ENCODE measurements at regions not wholly inside any gene's neighbourhood (a gene's known extent, or its start where the extent isn't known, plus 50 kb on each side); places are given as distances from the start of the nearest gene placed in this dataset.

DNA sequence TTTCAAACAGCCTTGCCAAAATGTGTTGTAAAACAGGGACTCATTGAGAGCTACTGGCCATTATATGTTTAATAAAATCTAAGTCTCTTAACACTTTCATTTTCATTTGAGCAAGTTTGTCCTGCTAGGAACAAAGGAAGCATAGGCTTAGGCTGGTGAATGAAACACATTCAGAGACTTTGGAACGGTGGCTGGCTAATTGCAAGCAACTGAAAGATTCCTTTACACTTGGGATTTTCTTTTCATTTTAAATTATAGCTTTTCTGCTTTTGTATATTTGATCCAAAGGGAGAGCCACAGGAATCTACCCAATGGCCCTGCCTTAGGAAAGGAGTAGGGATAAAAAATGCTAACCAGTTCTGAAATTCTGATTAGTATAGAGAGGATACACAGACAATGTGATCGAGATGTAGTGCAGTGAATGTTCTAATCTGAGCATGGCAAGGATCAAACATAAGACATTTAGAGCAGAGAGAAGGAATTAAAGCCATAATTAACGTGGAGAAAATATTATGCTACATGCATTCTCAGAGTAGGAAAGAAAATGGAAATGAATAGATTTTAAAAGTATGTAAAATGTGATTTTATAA, 911.4 kb upstream of the SLC39A10 start:
- Histone ChIP-seq H4K91ac (ENCODE audit: low read length) (no peak overlapping the region), H3K79me1 (replicated peaks; ENCODE audit: low read length, poor library complexity, severe bottlenecking) (no peaks in the 10 kb centered on the region), H3K9ac (ENCODE audit: low read length) (no peak overlapping the region), H2AK5ac (ENCODE audit: low read length, severe bottlenecking) (no peak overlapping the region), H2BK5ac (ENCODE audit: low read depth, low read length, poor library complexity, severe bottlenecking) (no peak overlapping the region), H3K4me1 (ENCODE audit: control insufficient read depth, insufficient read depth, low read depth, low read length) (no peaks in the 10 kb centered on the region), H2BK12ac (ENCODE audit: low read length in 2 of 2) (no peak overlapping the region), H3K14ac (ENCODE audit: low read length in 2 of 2) (no peak overlapping the region), H3K23ac (ENCODE audit: low read length in 2 of 2) (no peak overlapping the region), H3K9me3 (ENCODE audit: control insufficient read depth, low read length) (no peaks in the 10 kb centered on the region), H3K36me3 (ENCODE audit: control insufficient read depth in 1 of 2, insufficient read depth in 2 of 2, low read depth in 1 of 2, low read length in 2 of 2) (no peaks in the 10 kb centered on the region), H3K4ac (ENCODE audit: low read depth in 1 of 2, low read length in 2 of 2) (no peak overlapping the region), H3K4me3 (ENCODE audit: insufficient read depth in 1 of 2, low read depth in 1 of 2, low read length in 2 of 2) (no peak overlapping the region), H2BK15ac (ENCODE audit: low read depth, poor library complexity, severe bottlenecking) (no peak overlapping the region), H3K27ac (ENCODE audit: low read length, poor library complexity, severe bottlenecking) (no peak overlapping the region), H3K27me3 (ENCODE audit: control insufficient read depth in 1 of 2, insufficient read depth in 1 of 2, low read length in 2 of 2) (no peaks in the 10 kb centered on the region), H2AFZ (ENCODE audit: low read depth, low read length) (no peak overlapping the region), H2BK120ac (ENCODE audit: low read depth, low read length) (no peak overlapping the region), H3K18ac (ENCODE audit: low read depth in 1 of 2, low read length in 2 of 2) (no peak overlapping the region), H3K4me2 (ENCODE audit: low read length, poor library complexity, severe bottlenecking) (no peak overlapping the region), H4K8ac (ENCODE audit: low read length) (no peak overlapping the region)
- WGBS = 59% methylated on average over 2 of the region's 3 CpGs
- DNase-seq = no peak

DNA sequence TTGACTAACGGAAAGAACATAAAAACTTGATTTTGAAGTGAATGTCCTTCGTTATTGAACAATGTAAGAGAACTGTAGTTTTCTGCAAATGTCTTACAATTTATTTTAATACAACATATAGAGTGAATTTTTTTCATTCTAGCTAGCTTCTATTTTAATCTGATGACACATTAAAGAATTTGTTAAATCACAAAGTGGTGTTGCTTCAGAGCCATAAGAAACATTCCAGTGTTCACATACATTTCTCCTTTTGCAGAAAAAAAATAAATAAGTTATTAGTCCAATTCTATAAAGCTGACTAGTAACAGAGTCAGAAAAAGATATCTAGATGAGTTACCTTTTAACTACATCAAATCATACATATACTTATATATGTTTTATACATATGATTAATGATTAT, 914.3 kb upstream of the SLC39A10 start:
- Histone ChIP-seq H4K8ac (ENCODE audit: low read length) (no peak overlapping the region), H3K4me1 (ENCODE audit: control insufficient read depth, insufficient read depth, low read depth, low read length) (no peaks in the 10 kb centered on the region), H3K9me3 (ENCODE audit: control insufficient read depth, low read length) (no peaks in the 10 kb centered on the region), H2BK12ac (ENCODE audit: low read length in 2 of 2) (no peak overlapping the region), H3K36me3 (ENCODE audit: control insufficient read depth in 1 of 2, insufficient read depth in 2 of 2, low read depth in 1 of 2, low read length in 2 of 2) (no peaks in the 10 kb centered on the region), H2AK5ac (ENCODE audit: low read length, severe bottlenecking) (no peak overlapping the region), H3K4me3 (ENCODE audit: insufficient read depth in 1 of 2, low read depth in 1 of 2, low read length in 2 of 2) (no peak overlapping the region), H3K9ac (ENCODE audit: low read length) (no peak overlapping the region), H3K4ac (ENCODE audit: low read depth in 1 of 2, low read length in 2 of 2) (no peak overlapping the region), H3K27ac (ENCODE audit: low read length, poor library complexity, severe bottlenecking) (no peak overlapping the region), H4K91ac (ENCODE audit: low read length) (no peak overlapping the region), H3K27me3 (ENCODE audit: control insufficient read depth in 1 of 2, insufficient read depth in 1 of 2, low read length in 2 of 2) (no peaks in the 10 kb centered on the region), H3K23ac (ENCODE audit: low read length in 2 of 2) (no peak overlapping the region), H3K18ac (ENCODE audit: low read depth in 1 of 2, low read length in 2 of 2) (no peak overlapping the region), H2BK15ac (ENCODE audit: low read depth, poor library complexity, severe bottlenecking) (no peak overlapping the region), H3K4me2 (ENCODE audit: low read length, poor library complexity, severe bottlenecking) (no peak overlapping the region), H3K79me1 (replicated peaks; ENCODE audit: low read length, poor library complexity, severe bottlenecking) (no peaks in the 10 kb centered on the region), H3K14ac (ENCODE audit: low read length in 2 of 2) (no peak overlapping the region), H2AFZ (ENCODE audit: low read depth, low read length) (no peak overlapping the region), H2BK5ac (ENCODE audit: low read depth, low read length, poor library complexity, severe bottlenecking) (no peak overlapping the region), H2BK120ac (ENCODE audit: low read depth, low read length) (no peak overlapping the region)
- no CpG with 5 or more reads among the region's 2 CpGs for WGBS
- no peak for DNase-seq

GRCh38 chr2:194739217-194739616, 917.8 kb upstream of the SLC39A10 start:
- no peak overlapping the region for H3K14ac ChIP-seq (ENCODE audit: low read length in 2 of 2)
- H4K8ac ChIP-seq (ENCODE audit: low read length) = no peak overlapping the region
- no peak overlapping the region for H3K27ac ChIP-seq (ENCODE audit: low read length, poor library complexity, severe bottlenecking)
- no peak for DNase-seq
- no peak overlapping the region for H3K4me2 ChIP-seq (ENCODE audit: low read length, poor library complexity, severe bottlenecking)
- H2BK12ac ChIP-seq (ENCODE audit: low read length in 2 of 2) = no peak overlapping the region
- H2AFZ ChIP-seq (ENCODE audit: low read depth, low read length) = no peak overlapping the region
- no peak overlapping the region for H3K9ac ChIP-seq (ENCODE audit: low read length)
- no peak overlapping the region for H3K23ac ChIP-seq (ENCODE audit: low read length in 2 of 2)
- no peaks in the 10 kb centered on the region for H3K36me3 ChIP-seq (ENCODE audit: control insufficient read depth in 1 of 2, insufficient read depth in 2 of 2, low read depth in 1 of 2, low read length in 2 of 2)
- no peaks in the 10 kb centered on the region for H3K4me1 ChIP-seq (ENCODE audit: control insufficient read depth, insufficient read depth, low read depth, low read length)
- H2AK5ac ChIP-seq (ENCODE audit: low read length, severe bottlenecking) = no peak overlapping the region
- no peak overlapping the region for H2BK120ac ChIP-seq (ENCODE audit: low read depth, low read length)
- no peak overlapping the region for H2BK15ac ChIP-seq (ENCODE audit: low read depth, poor library complexity, severe bottlenecking)
- no peaks in the 10 kb centered on the region for H3K27me3 ChIP-seq (ENCODE audit: control insufficient read depth in 1 of 2, insufficient read depth in 1 of 2, low read length in 2 of 2)
- H3K9me3 ChIP-seq (ENCODE audit: control insufficient read depth, low read length) = peaks cover 10% of the 10 kb centered on the region
- no peak overlapping the region for H4K91ac ChIP-seq (ENCODE audit: low read length)
- no peak overlapping the region for H3K4me3 ChIP-seq (ENCODE audit: insufficient read depth in 1 of 2, low read depth in 1 of 2, low read length in 2 of 2)
- H3K79me1 ChIP-seq (replicated peaks; ENCODE audit: low read length, poor library complexity, severe bottlenecking) = no peaks in the 10 kb centered on the region
- no peak overlapping the region for H2BK5ac ChIP-seq (ENCODE audit: low read depth, low read length, poor library complexity, severe bottlenecking)
- WGBS = 73% methylated on average over 3 of the region's 3 CpGs
- no peak overlapping the region for H3K4ac ChIP-seq (ENCODE audit: low read depth in 1 of 2, low read length in 2 of 2)
- no peak overlapping the region for H3K18ac ChIP-seq (ENCODE audit: low read depth in 1 of 2, low read length in 2 of 2)

DNA sequence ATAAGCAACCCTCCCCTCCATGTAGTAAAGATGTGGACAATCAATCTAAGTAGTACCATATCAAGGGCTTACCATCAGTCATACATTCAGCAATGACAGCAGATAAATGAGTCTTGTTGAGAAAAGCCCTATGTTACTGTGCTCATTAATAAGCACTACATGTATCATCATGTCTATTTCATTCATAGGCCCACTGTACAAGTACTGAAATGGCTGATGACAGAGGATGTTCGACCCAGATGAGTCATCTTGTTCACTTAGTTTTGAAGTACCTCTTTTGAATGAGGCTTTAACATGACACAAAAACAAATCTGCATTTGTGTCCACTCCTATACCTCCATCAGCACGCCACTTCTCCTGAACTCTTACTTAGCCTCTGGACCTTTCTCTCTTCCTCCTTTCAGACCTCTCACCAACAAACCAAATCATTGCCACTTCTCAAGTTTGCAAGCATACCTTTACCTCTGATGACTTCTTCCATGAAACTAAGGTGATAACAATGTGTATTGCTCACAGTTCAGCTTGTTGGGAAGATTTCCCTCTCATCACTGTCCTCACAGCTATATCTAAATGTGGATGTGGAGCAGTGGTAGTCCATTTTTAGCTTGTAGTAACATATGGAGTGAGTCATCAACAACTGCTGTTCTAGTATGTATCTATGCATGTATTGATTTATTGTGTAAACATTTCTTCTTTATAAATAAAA, 921.0 kb upstream of the SLC39A10 start:
- no peak overlapping the region for H3K27ac ChIP-seq (ENCODE audit: low read length, poor library complexity, severe bottlenecking)
- no peak overlapping the region for H3K4ac ChIP-seq (ENCODE audit: low read depth in 1 of 2, low read length in 2 of 2)
- H2BK5ac ChIP-seq (ENCODE audit: low read depth, low read length, poor library complexity, severe bottlenecking) = no peak overlapping the region
- no peak overlapping the region for H3K4me3 ChIP-seq (ENCODE audit: insufficient read depth in 1 of 2, low read depth in 1 of 2, low read length in 2 of 2)
- no peak overlapping the region for H3K23ac ChIP-seq (ENCODE audit: low read length in 2 of 2)
- H2BK15ac ChIP-seq (ENCODE audit: low read depth, poor library complexity, severe bottlenecking) = no peak overlapping the region
- H2AFZ ChIP-seq (ENCODE audit: low read depth, low read length) = no peak overlapping the region
- no peak overlapping the region for H3K18ac ChIP-seq (ENCODE audit: low read depth in 1 of 2, low read length in 2 of 2)
- WGBS = 55% methylated on average over 2 of the region's 2 CpGs
- H3K9me3 ChIP-seq (ENCODE audit: control insufficient read depth, low read length) = peaks cover 10% of the 10 kb centered on the region
- H3K4me1 ChIP-seq (ENCODE audit: control insufficient read depth, insufficient read depth, low read depth, low read length) = no peaks in the 10 kb centered on the region
- no peak overlapping the region for H4K8ac ChIP-seq (ENCODE audit: low read length)
- no peaks in the 10 kb centered on the region for H3K36me3 ChIP-seq (ENCODE audit: control insufficient read depth in 1 of 2, insufficient read depth in 2 of 2, low read depth in 1 of 2, low read length in 2 of 2)
- H2BK12ac ChIP-seq (ENCODE audit: low read length in 2 of 2) = no peak overlapping the region
- no peaks in the 10 kb centered on the region for H3K79me1 ChIP-seq (replicated peaks; ENCODE audit: low read length, poor library complexity, severe bottlenecking)
- no peak overlapping the region for H3K4me2 ChIP-seq (ENCODE audit: low read length, poor library complexity, severe bottlenecking)
- H2BK120ac ChIP-seq (ENCODE audit: low read depth, low read length) = no peak overlapping the region
- no peak overlapping the region for H4K91ac ChIP-seq (ENCODE audit: low read length)
- H2AK5ac ChIP-seq (ENCODE audit: low read length, severe bottlenecking) = no peak overlapping the region
- no peak for DNase-seq
- H3K9ac ChIP-seq (ENCODE audit: low read length) = no peak overlapping the region
- no peak overlapping the region for H3K14ac ChIP-seq (ENCODE audit: low read length in 2 of 2)
- H3K27me3 ChIP-seq (ENCODE audit: control insufficient read depth in 1 of 2, insufficient read depth in 1 of 2, low read length in 2 of 2) = no peaks in the 10 kb centered on the region
